H9 (cell line): ENCODE measurements at regions not wholly inside any gene's neighbourhood (a gene's known extent, or its start where the extent isn't known, plus 50 kb on each side); places are given as distances from the start of the nearest gene placed in this dataset.

Experiments
- DNase-seq: peaks from one replicate; pipeline ENCODE4 v3.0.0-alpha.2; 2017
- H2AFZ ChIP-seq: one replicate; pipeline ENCODE4 v1.6.1; 2013; ENCODE audit warnings: mild to moderate bottlenecking, low read length, control low read depth, moderate library complexity
- H2AK5ac ChIP-seq: 2 replicates; pipeline ENCODE4 v1.6.1; 2013; ENCODE audit warnings: low read length, control low read depth, mixed read lengths; ENCODE audit not compliant: insufficient read length
- H2BK120ac ChIP-seq: one replicate; pipeline ENCODE4 v1.6.1; 2013; ENCODE audit warnings: low read depth, mild to moderate bottlenecking, low read length, control low read depth, inconsistent platforms; ENCODE audit not compliant: poor library complexity, severe bottlenecking
- H2BK12ac ChIP-seq: 2 replicates; pipeline ENCODE4 v1.6.1; 2013; ENCODE audit warnings: low read length, control low read depth, mixed read lengths, low read depth; ENCODE audit not compliant: insufficient read length
- H2BK15ac ChIP-seq: 2 replicates; pipeline ENCODE4 v1.6.1; 2013; ENCODE audit warnings: low read depth, low read length, control low read depth
- H2BK20ac ChIP-seq: one replicate; pipeline ENCODE4 v1.6.1; 2013; ENCODE audit warnings: low read depth, mild to moderate bottlenecking, low read length, control low read depth, inconsistent platforms; ENCODE audit not compliant: poor library complexity, severe bottlenecking
- H2BK5ac ChIP-seq: 2 replicates; pipeline ENCODE4 v1.6.1; 2013; ENCODE audit warnings: low read length, control low read depth, mixed read lengths; ENCODE audit not compliant: insufficient read length
- H3K14ac ChIP-seq: 2 replicates; pipeline ENCODE4 v1.6.1; 2013; ENCODE audit warnings: low read length, control low read depth; ENCODE audit not compliant: insufficient read depth
- H3K18ac ChIP-seq: 2 replicates; pipeline ENCODE4 v1.6.1; 2013; ENCODE audit warnings: low read depth, mild to moderate bottlenecking, mixed read lengths, low read length, control low read depth; ENCODE audit not compliant: insufficient read length
- H3K23ac ChIP-seq: 2 replicates; pipeline ENCODE4 v1.6.1; 2013; ENCODE audit warnings: low read length, control low read depth, mixed read lengths, low read depth; ENCODE audit not compliant: insufficient read length
- H3K23me2 ChIP-seq: 2 replicates; pipeline ENCODE4 v1.6.1; 2013; ENCODE audit warnings: low read depth, mild to moderate bottlenecking, mixed read lengths, low read length, control low read depth; ENCODE audit not compliant: insufficient read length, poor library complexity, severe bottlenecking
- H3K27ac ChIP-seq: 2 replicates; pipeline ENCODE4 v1.5.1; 2013; ENCODE audit warnings: low read length, control low read depth, mixed read lengths, low read depth; ENCODE audit not compliant: insufficient read length
- H3K27me3 ChIP-seq: 2 replicates; pipeline ENCODE4 v1.6.1; 2013; ENCODE audit warnings: low read length, control low read depth, inconsistent platforms; ENCODE audit not compliant: insufficient read depth
- H3K4ac ChIP-seq: 2 replicates; pipeline ENCODE4 v1.6.1; 2013; ENCODE audit warnings: low read depth, mild to moderate bottlenecking, control low read depth, inconsistent platforms, low read length, moderate library complexity
- H3K4me1 ChIP-seq: 2 replicates; pipeline ENCODE4 v1.6.1; 2013; ENCODE audit warnings: low read length, control low read depth, inconsistent platforms; ENCODE audit not compliant: insufficient read depth
- H3K4me2 ChIP-seq: 2 replicates; pipeline ENCODE4 v1.6.1; 2013; ENCODE audit warnings: low read length, control low read depth, mixed read lengths; ENCODE audit not compliant: insufficient read length, insufficient read depth
- H3K56ac ChIP-seq: 2 replicates; pipeline ENCODE4 v1.6.1; 2013; ENCODE audit warnings: low read depth, mild to moderate bottlenecking, mixed read lengths, low read length, control low read depth; ENCODE audit not compliant: insufficient read length
- H3K79me1 ChIP-seq: 2 replicates; pipeline ENCODE4 v1.6.1; 2013; ENCODE audit warnings: low read depth, mild to moderate bottlenecking, moderate library complexity, low read length, control low read depth, inconsistent platforms; ENCODE audit not compliant: insufficient read depth, poor library complexity, severe bottlenecking
- H3K79me2 ChIP-seq: 2 replicates; pipeline ENCODE4 v1.6.1; 2013; ENCODE audit warnings: low read length, control low read depth, inconsistent platforms; ENCODE audit not compliant: insufficient read depth
- H3K9ac ChIP-seq: 2 replicates; pipeline ENCODE4 v1.6.1; 2013; ENCODE audit warnings: low read length, control low read depth, mixed read lengths; ENCODE audit not compliant: insufficient read length; ENCODE audit errors: extremely low read depth
- H3K9me3 ChIP-seq: one replicate; pipeline ENCODE4 v1.6.1; 2013; ENCODE audit warnings: low read depth, low read length, inconsistent platforms; ENCODE audit not compliant: control insufficient read depth
- H3T11ph ChIP-seq: one replicate; pipeline ENCODE4 v1.6.1; 2013; ENCODE audit warnings: mild to moderate bottlenecking, low read length, control low read depth, inconsistent platforms
- H4K20me1 ChIP-seq: one replicate; pipeline ENCODE4 v1.6.1; 2013; ENCODE audit not compliant: control insufficient read depth, insufficient read length, insufficient read depth
- H4K5ac ChIP-seq: 2 replicates; pipeline ENCODE4 v1.6.1; 2013; ENCODE audit warnings: low read depth, mild to moderate bottlenecking, mixed read lengths, low read length, control low read depth; ENCODE audit not compliant: insufficient read length
- H4K8ac ChIP-seq: replicated peaks from 2 replicates; pipeline ENCODE4 v1.6.1; 2013; ENCODE audit warnings: low read length, control low read depth, mixed read lengths, low read depth; ENCODE audit not compliant: insufficient read length
- H4K91ac ChIP-seq: 2 replicates; pipeline ENCODE4 v1.6.1; 2013; ENCODE audit warnings: low read depth, mild to moderate bottlenecking, moderate library complexity, mixed read lengths, low read length, control low read depth; ENCODE audit not compliant: insufficient read length
- H3K27ac Mint-ChIP-seq, 3 experiments: 2 replicates in 2 of 3; 3 replicates in 1 of 3; pipeline ENCODE4 v1.8.0; 2020 to 2021; ENCODE audit warnings: mixed read lengths in 3 of 3, mild to moderate bottlenecking in 1 of 3, moderate library complexity in 1 of 3
- H3K27me3 Mint-ChIP-seq: 2 replicates; pipeline ENCODE4 v1.8.0; 2021; ENCODE audit warnings: low read depth, mild to moderate bottlenecking, moderate library complexity, mixed read lengths
- H3K36me3 Mint-ChIP-seq, 3 experiments: 2 replicates in 2 of 3; 3 replicates in 1 of 3; pipeline ENCODE4 v1.8.0; 2020 to 2021; ENCODE audit warnings: low read depth in 3 of 3, mixed read lengths in 3 of 3; ENCODE audit not compliant: insufficient read depth in 1 of 3
- H3K4me1 Mint-ChIP-seq, 2 experiments: 2 replicates each; pipeline ENCODE4 v1.8.0; 2020; ENCODE audit warnings: mixed read lengths in 2 of 2
- H3K4me3 Mint-ChIP-seq, 2 experiments: 2 replicates in 1 of 2; 3 replicates in 1 of 2; pipeline ENCODE4 v1.8.0; 2020 to 2021; ENCODE audit warnings: mild to moderate bottlenecking in 2 of 2, mixed read lengths in 2 of 2, moderate library complexity in 1 of 2
- H3K9me3 Mint-ChIP-seq, 2 experiments: 2 replicates in 1 of 2; 3 replicates in 1 of 2; pipeline ENCODE4 v1.8.0; 2020; ENCODE audit warnings: mild to moderate bottlenecking in 2 of 2, mixed read lengths in 2 of 2, moderate library complexity in 1 of 2
- WGBS: extraction: QIAGEN DNeasy Blood & Tissue Kit; methylation state at CpG from one replicate; pipeline ENCODE4 v1.1.7; 2013; ENCODE audit warnings: missing lambda C conversion rate, low lambda C conversion rate, mixed read lengths; ENCODE audit not compliant: insufficient read length; ENCODE audit errors: extremely low coverage; 5-methylcytosine and 5-hydroxymethylcytosine counted together
- TF ChIP-seq, protein P1 (sequence below): fragments of 200-600 bp; sonication (generic); conservative IDR thresholded peaks from 3 replicates; pipeline ENCODE4 v1.8.0; 2021; ENCODE audit warnings: antibody characterized with exemption, mild to moderate bottlenecking

DNA sequence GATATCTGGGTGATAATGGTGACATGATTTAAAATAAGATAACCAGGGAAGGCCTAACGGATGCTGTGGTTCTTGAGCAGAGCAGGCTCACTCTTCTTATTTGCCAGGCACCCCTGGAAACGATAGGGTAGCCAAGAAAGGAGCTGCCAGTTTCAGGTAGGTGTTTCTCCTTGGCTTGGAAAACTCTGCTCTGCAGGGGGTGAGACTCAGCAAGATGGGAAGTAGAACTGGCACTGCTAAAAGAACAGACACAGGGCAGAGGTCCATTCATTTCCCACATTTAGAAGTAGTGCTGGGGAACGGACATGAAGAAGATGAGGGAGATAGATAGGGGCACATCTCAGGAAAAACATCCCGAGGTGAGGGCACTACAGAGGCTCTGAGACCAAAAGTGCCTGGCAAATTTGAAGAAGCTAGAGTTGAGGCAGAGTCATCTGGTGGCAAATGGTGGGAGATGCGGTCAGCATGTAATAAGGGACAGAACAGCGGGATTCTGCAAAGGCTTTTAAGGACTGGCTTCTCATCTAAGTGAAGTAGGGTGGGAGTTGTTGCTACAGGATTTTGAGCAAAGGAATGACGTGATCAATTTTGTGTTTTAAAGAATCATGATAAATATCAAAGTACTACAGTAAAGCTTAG lies 323.4 kb upstream of the PLSCR5 start:
- peak overlapping the region in 2 of 3 experiments; percentile 13 to 19; a peak in 2 of 7 replicates for H3K27ac Mint-ChIP-seq
- no peak overlapping the region for H4K8ac ChIP-seq
- H3K14ac ChIP-seq, result 0 out of 2 replicates have a peak overlapping the region, but pooled peaks have one; percentile 36
- H3K4me1 Mint-ChIP-seq, result peaks cover 6 to 9% of the 10 kb centered on the region in 2 experiments
- no peak overlapping the region for H3K4me2 ChIP-seq
- no peaks in the 10 kb centered on the region for H4K20me1 ChIP-seq
- no peak overlapping the region for H2BK12ac ChIP-seq
- no CpG with 5 or more reads among the region's 7 CpGs for WGBS
- H2BK120ac ChIP-seq, result no peak overlapping the region
- H2AK5ac ChIP-seq, result no peak overlapping the region
- H3K4me3 Mint-ChIP-seq, result no peak overlapping the region
- peak; percentile 31 for DNase-seq
- peak overlapping the region; percentile 68 for H2AFZ ChIP-seq
- no peak overlapping the region for H3K18ac ChIP-seq
- H3K27me3 ChIP-seq, result no peaks in the 10 kb centered on the region
- H3K27me3 Mint-ChIP-seq, result no peaks in the 10 kb centered on the region
- H3K4me1 ChIP-seq, result no peaks in the 10 kb centered on the region
- H3K4ac ChIP-seq, result no peak overlapping the region
- H3K23me2 ChIP-seq, result no peaks in the 10 kb centered on the region
- no peak overlapping the region for H3K23ac ChIP-seq
- H2BK5ac ChIP-seq, result no peak overlapping the region
- no peak overlapping the region for H3K27ac ChIP-seq
- H4K5ac ChIP-seq, result no peak overlapping the region
- no peak overlapping the region for H4K91ac ChIP-seq
- no peak overlapping the region for H2BK20ac ChIP-seq
- H2BK15ac ChIP-seq, result no peak overlapping the region
- TF ChIP-seq, protein P1, sequence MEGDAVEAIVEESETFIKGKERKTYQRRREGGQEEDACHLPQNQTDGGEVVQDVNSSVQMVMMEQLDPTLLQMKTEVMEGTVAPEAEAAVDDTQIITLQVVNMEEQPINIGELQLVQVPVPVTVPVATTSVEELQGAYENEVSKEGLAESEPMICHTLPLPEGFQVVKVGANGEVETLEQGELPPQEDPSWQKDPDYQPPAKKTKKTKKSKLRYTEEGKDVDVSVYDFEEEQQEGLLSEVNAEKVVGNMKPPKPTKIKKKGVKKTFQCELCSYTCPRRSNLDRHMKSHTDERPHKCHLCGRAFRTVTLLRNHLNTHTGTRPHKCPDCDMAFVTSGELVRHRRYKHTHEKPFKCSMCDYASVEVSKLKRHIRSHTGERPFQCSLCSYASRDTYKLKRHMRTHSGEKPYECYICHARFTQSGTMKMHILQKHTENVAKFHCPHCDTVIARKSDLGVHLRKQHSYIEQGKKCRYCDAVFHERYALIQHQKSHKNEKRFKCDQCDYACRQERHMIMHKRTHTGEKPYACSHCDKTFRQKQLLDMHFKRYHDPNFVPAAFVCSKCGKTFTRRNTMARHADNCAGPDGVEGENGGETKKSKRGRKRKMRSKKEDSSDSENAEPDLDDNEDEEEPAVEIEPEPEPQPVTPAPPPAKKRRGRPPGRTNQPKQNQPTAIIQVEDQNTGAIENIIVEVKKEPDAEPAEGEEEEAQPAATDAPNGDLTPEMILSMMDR, result peak; percentile 25; the same call in 2 of the 3 replicates
- H3K56ac ChIP-seq, result no peak overlapping the region
- H3K9ac ChIP-seq, result no peak overlapping the region
- H3K79me1 ChIP-seq, result no peaks in the 10 kb centered on the region
- H3K9me3 Mint-ChIP-seq, result no peaks in the 10 kb centered on the region
- H3K9me3 ChIP-seq, result no peaks in the 10 kb centered on the region
- H3K36me3 Mint-ChIP-seq, result no peaks in the 10 kb centered on the region
- H3K79me2 ChIP-seq, result no peaks in the 10 kb centered on the region
- H3T11ph ChIP-seq, result no peak overlapping the region
